NCI-H1436 treated with DMSO at 0.1 percent for 48 hours (cell line): ENCODE measurements at regions not wholly inside any gene's neighbourhood (a gene's known extent, or its start where the extent isn't known, plus 50 kb on each side); places are given as distances from the start of the nearest gene placed in this dataset.

Source experiments
- DNase-seq: peaks from one replicate; lab custom pipeline; 2025; lab: John Stamatoyannopoulos, UW

GRCh38 chr6:165823609-165824326, 160.7 kb upstream of the PDE10A start:
- no peak for DNase-seq

- no peak for DNase-seq
Measured at GRCh38 chr6:165822501-165822900, 159.5 kb upstream of the PDE10A start.

GRCh38 chr6:165821754-165822153, 158.7 kb upstream of the PDE10A start:
- DNase-seq: no peak

GRCh38 chr6:165820934-165821333, 157.9 kb upstream of the PDE10A start:
- DNase-seq: no peak

- DNase-seq: no peak
Measured at GRCh38 chr6:165820407-165820806, 157.4 kb upstream of the PDE10A start.

GRCh38 chr6:165819394-165819793, 156.4 kb upstream of the PDE10A start:
- DNase-seq: no peak

DNA sequence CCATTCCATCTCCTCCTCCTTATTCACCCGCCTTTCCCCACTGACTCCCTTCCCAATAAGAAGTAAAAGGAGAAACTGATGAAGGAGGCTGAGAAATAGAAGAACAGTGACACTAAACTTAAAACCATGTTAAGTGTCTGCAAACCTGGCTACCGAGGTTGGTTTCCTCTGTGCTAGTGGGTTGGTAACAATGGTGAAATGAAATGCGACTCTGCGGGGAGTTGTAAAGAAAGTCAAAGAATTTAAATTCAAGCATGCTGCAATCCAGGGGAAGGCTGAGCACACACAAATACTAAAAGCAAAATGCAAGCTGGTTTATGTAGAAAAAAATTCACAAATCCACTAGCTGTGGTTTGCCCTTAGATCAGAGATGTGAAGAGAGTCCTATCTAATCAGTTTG, 155.2 kb upstream of the PDE10A start:
- no peak for DNase-seq

DNA sequence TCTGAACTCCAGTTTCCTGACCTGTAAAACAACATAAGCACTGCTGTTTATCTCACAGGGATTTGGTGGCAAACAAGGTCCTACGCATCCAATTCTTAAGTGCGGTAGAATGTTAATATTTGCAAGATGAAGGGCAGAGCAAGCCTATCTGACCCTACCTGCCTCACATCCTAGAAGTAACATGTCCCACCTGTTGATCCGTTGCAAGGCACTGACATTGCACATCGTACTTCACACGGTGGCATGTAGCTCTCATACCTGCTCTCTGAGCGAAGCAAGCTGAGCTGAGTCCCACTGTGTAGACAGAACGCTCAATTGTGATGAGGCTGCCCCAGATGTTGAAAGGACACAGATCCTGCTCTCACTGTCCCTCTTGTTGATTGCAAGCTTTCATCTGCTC, 154.7 kb upstream of the PDE10A start:
- no peak for DNase-seq

GRCh38 chr6:165817148-165817547, 154.1 kb upstream of the PDE10A start:
- DNase-seq: no peak

DNA sequence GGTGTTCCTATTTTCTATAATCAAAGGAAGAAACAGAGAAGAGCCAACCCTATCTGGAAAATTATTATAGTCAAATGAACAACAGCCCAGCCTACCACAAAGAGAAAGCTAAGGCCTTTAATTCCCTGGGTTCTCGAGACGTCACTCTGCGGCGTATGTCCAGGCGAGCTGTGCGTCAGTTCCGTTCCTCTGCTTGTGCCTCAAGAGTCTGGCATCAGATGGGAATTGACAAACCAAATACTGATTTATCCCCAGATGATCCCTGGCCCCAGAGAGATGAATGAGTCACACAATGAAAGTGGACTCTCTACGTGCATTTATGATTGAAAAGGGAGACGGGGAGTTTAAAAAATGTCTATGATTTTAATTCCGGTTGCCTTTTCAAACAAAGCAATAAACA, 151.6 kb upstream of the PDE10A start:
- DNase-seq: no peak

- DNase-seq: no peak
Measured at GRCh38 chr6:165811512-165811911, 148.5 kb upstream of the PDE10A start.

DNA sequence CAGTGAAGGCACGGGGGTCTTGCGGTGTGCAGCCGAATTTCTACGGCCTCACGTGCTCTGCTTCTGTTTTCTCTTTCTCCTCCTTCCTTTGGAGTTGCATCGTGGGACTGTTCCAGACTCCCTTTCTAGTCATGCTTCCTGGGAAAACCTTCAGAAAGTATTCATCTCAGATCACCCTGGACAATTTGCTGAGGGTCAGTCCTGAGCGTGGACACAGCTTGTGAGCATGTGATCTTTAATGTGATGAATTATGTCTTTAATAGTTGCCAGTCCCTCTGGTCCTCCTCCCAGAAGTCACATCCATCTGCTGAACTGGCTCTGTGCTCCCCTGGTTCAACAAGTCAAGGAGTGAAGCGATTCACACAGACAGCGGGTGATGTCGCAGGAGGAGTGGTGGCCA, 145.0 kb upstream of the PDE10A start:
- no peak for DNase-seq

DNA sequence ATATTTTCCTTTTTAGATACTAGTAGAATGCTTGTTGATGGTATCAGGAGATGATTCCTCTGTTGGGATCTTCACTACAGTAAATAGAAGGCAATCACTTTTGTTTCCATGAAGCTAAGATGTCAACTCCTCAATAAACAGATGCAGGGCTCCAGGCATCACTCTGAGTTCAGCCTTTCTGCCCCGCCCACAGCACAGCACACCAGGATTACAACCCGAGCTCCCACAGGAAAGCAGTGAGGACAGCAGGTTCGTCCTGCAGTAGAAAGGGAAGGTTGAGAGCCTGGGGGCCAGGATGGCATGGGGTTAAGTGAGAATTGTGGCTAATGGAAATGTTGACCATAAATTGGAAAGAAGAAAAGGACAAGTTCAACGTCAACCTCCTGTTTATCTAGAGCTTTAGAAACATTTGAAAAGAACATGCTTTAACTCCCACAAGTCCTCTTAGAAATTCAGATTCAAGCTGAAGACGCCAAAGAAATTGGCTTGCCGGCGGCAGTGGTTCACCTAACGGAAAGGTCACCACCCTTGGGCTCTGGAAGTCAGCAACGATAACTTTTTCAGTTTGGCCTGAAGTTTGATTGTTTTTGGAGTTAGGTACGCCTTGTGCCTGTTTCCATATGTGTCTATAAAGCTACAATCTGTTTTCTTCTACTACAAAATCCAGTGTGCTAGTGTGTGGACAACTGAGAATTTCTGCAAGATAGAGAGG, 144.4 kb upstream of the PDE10A start:
- no peak for DNase-seq

DNA sequence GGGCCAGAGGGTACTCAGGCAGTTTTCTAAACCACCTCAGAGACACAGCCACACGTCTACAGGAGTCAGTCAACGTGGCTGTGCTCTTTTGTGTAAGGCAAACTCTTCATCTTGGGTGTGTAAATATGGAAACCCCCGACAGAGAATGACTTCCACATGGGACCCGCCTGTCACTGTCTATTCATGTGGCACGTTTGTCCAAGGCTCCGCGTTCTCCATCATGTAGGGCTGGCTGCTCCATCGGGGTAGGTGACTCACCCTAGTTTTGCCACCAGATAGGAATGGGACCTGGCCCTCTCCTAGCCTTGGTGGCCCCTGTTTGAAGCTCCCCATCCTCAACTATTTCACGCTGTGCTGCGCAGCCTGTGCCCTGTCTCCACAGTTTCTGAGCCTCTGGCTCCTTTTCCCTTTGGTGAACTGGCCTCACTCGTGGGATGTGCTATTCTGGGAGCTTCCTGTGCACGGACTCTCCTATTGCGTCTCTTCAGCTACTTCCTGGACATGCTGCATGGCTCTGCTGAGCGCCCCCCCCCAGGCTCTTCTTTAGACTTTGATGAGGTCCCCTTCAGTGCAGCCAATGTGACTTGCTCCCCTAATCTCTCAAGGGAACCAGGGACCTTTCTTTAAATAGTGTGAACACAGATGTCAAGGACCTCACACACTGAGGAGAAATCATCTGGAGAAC, 143.2 kb upstream of the PDE10A start:
- no peak for DNase-seq

- DNase-seq: no peak
Measured at GRCh38 chr6:165805636-165806035, 142.6 kb upstream of the PDE10A start.

GRCh38 chr6:165805067-165805555, 142.1 kb upstream of the PDE10A start:
- no peak for DNase-seq

DNA sequence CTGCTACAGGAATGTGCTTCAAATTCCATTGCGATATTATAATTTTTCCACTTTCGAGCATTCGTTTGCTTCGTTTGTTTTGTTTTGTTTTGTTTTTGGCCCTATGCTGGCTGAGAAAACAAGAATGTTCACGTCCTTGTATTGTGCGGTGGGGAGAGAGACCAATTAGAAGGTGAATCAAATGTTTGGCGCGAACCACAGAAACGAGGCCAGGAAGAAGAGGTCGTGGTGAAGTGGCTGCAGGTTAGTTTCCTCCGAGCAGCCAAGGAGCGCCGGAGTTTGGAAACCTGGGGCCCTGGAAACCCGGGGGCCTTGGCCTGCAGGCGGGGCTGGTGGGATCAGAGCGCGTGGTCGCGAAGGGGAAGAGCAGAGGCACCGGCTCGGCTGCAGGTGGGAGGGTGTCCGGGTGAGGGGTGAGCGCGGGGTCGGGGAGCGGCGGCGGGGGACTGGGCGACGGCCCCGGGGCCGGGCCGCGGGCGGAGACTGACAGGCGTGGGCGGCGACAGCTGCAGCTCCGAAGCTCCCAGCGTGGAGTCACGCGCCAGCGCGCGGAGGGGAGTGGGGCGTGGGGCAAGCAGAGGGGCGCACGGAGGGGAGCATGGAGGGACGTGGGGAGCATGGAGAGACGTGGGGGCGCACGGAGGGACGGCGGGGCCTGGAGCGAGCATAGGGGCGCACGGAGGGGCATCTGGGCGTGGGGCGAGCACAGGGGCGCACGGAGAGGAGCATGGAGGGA, 141.5 kb upstream of the PDE10A start:
- no peak for DNase-seq

GRCh38 chr6:165800337-165800736, 137.3 kb upstream of the PDE10A start:
- no peak for DNase-seq

- DNase-seq: no peak
Measured at GRCh38 chr6:165799391-165800153, 136.5 kb upstream of the PDE10A start.

DNA sequence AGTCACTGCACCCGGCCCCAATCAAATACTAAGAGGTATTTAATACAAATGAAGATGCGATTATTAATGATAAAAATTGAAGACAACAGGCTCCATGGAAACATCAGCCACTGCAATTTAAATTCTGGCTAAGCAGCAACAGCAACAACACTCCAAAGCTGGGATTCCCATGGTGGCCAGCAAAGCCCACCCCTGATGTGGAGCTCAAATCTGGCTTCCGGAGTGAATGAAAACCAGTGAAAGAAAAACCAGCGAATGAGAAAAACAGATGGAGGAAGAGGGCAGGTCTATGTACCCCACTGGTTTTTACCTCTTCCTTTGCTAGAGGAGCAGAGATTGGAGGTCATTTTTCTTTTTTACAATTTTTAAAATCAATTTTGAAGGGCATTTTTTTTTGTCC, 135.9 kb upstream of the PDE10A start:
- DNase-seq: no peak

DNA sequence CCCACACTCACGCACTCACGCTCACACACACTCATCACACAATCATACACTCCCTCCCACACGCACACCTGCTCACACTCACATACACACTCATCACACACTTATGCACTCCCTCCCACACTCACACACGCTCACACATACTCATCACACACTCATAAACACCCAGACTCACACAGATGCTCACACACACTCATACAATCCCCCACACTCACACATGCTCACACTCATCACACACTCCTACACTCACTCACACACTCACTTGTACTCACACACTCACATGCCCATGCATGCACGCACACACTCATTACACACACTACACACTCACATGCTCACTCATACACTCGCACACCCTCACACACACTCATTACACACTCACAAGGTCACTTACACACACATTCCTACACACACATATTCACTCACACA, 131.1 kb upstream of the PDE10A start:
- no peak for DNase-seq
